Endodermal cell (in vitro differentiated cells): ENCODE measurements at regions not wholly inside any gene's neighbourhood (a gene's known extent, or its start where the extent isn't known, plus 50 kb on each side); places are given as distances from the start of the nearest gene placed in this dataset.
A peak's percentile ranks its signal among the peaks of the same experiment; 100 is the strongest.

Experiments
- DNase-seq: peaks from one replicate; pipeline ENCODE4 v3.0.0-alpha.2; 2017
- H3K27ac ChIP-seq: 2 replicates; pipeline ENCODE4 v1.5.1; 2013; ENCODE audit warnings: mild to moderate bottlenecking, low read depth, low read length, moderate library complexity
- H3K27me3 ChIP-seq: 2 replicates; pipeline ENCODE4 v1.6.1; 2013; ENCODE audit warnings: mild to moderate bottlenecking, low read length, moderate library complexity; ENCODE audit not compliant: insufficient read depth, control insufficient read depth, poor library complexity, severe bottlenecking
- H3K36me3 ChIP-seq: 2 replicates; pipeline ENCODE4 v1.7.0; 2013; ENCODE audit warnings: mild to moderate bottlenecking, low read length, moderate library complexity; ENCODE audit not compliant: control insufficient read depth, insufficient read depth
- H3K4me1 ChIP-seq: one replicate; pipeline ENCODE4 v1.7.0; 2013; ENCODE audit warnings: low read length; ENCODE audit not compliant: control insufficient read depth, insufficient read depth
- H3K4me3 ChIP-seq: 2 replicates; pipeline ENCODE4 v1.5.1; 2013; ENCODE audit warnings: mild to moderate bottlenecking, low read length, moderate library complexity
- H3K9ac ChIP-seq: 2 replicates; pipeline ENCODE4 v1.6.1; 2013; ENCODE audit warnings: mild to moderate bottlenecking, low read length, moderate library complexity; ENCODE audit not compliant: poor library complexity, severe bottlenecking; ENCODE audit errors: extremely low read depth
- H3K9me3 ChIP-seq: 2 replicates; pipeline ENCODE4 v1.6.1; 2013; ENCODE audit warnings: mild to moderate bottlenecking, low read length, moderate library complexity; ENCODE audit not compliant: control insufficient read depth
- H3K27ac Mint-ChIP-seq: 2 replicates; pipeline ENCODE4 v1.8.0; 2020; ENCODE audit warnings: mixed read lengths
- H3K27me3 Mint-ChIP-seq: 2 replicates; pipeline ENCODE4 v1.8.0; 2021; ENCODE audit warnings: mild to moderate bottlenecking, mixed read lengths; ENCODE audit not compliant: insufficient read depth
- H3K36me3 Mint-ChIP-seq: 2 replicates; pipeline ENCODE4 v1.8.0; 2020; ENCODE audit warnings: low read depth, mixed read lengths
- H3K4me1 Mint-ChIP-seq: 2 replicates; pipeline ENCODE4 v1.8.0; 2020; ENCODE audit warnings: mixed read lengths
- H3K4me3 Mint-ChIP-seq: 2 replicates; pipeline ENCODE4 v1.8.0; 2020; ENCODE audit warnings: mild to moderate bottlenecking, moderate library complexity, mixed read lengths
- H3K9me3 Mint-ChIP-seq: 2 replicates; pipeline ENCODE4 v1.8.0; 2020; ENCODE audit warnings: mild to moderate bottlenecking, mixed read lengths
- CTCF ChIP-seq: fragments of 200-600 bp; sonication (generic); conservative IDR thresholded peaks from 2 replicates; pipeline ENCODE4 v1.5.0; 2021; ENCODE audit warnings: antibody characterized with exemption, mild to moderate bottlenecking
- WGBS, 2 experiments: methylation state at CpG; one replicate each; pipeline versions ENCODE4 v1.1.5 to v1.1.7; 2013; ENCODE audit warnings: missing lambda C conversion rate in 2 of 2, mixed read lengths in 1 of 2; ENCODE audit not compliant: insufficient coverage in 1 of 2, insufficient read length in 1 of 2; 5-methylcytosine and 5-hydroxymethylcytosine counted together

GRCh38 chr5:2128686-2129355, 246.1 kb upstream of the IRX4 start:
- DNase-seq = no peak
- Mint-ChIP-seq H3K27me3 (peaks cover 15% of the 10 kb centered on the region), H3K4me1 (peaks cover 8% of the 10 kb centered on the region), H3K36me3 (no peaks in the 10 kb centered on the region), H3K27ac (no peak overlapping the region), H3K9me3 (no peaks in the 10 kb centered on the region), H3K4me3 (no peak overlapping the region)
- no peaks in the 10 kb centered on the region for H3K27me3 ChIP-seq
- WGBS, 2 experiments = 81 to 88% methylated on average over 3 to 21 of the region's 21 CpGs
- H3K36me3 ChIP-seq = no peaks in the 10 kb centered on the region
- no peak overlapping the region for H3K9ac ChIP-seq
- no peaks in the 10 kb centered on the region for H3K9me3 ChIP-seq
- peak overlapping the region; percentile 90 for H3K27ac ChIP-seq
- no peak for TF ChIP-seq CTCF
- no peaks in the 10 kb centered on the region for H3K4me1 ChIP-seq
- H3K4me3 ChIP-seq = no peak overlapping the region

- H3K27ac ChIP-seq = no peak overlapping the region
- H3K27me3 ChIP-seq = no peaks in the 10 kb centered on the region
- no peak overlapping the region for H3K4me3 ChIP-seq
- no peaks in the 10 kb centered on the region for H3K4me1 ChIP-seq
- H3K4me3 Mint-ChIP-seq = no peak overlapping the region
- H3K36me3 Mint-ChIP-seq = no peaks in the 10 kb centered on the region
- DNase-seq = no peak
- no peaks in the 10 kb centered on the region for H3K36me3 ChIP-seq
- H3K27me3 Mint-ChIP-seq = peaks cover 8% of the 10 kb centered on the region
- H3K27ac Mint-ChIP-seq = no peak overlapping the region
- peaks cover 6% of the 10 kb centered on the region for H3K9me3 Mint-ChIP-seq
- no peaks in the 10 kb centered on the region for H3K9me3 ChIP-seq
- H3K9ac ChIP-seq = no peak overlapping the region
- no peaks in the 10 kb centered on the region for H3K4me1 Mint-ChIP-seq
- WGBS, 2 experiments = 90 to 91% methylated on average over 7 to 9 of the region's 9 CpGs
- TF ChIP-seq CTCF = no peak
Measured at GRCh38 chr5:2126512-2126911, 243.8 kb upstream of the IRX4 start.

GRCh38 chr5:2125901-2126265, 243.2 kb upstream of the IRX4 start:
- Mint-ChIP-seq H3K9me3 (peaks cover 6% of the 10 kb centered on the region), H3K36me3 (no peaks in the 10 kb centered on the region), H3K27ac (no peak overlapping the region), H3K27me3 (peaks cover 8% of the 10 kb centered on the region), H3K4me1 (no peaks in the 10 kb centered on the region), H3K4me3 (no peak overlapping the region)
- 88 to 90% methylated on average over 5 to 7 of the region's 7 CpGs for WGBS, 2 experiments
- no peaks in the 10 kb centered on the region for H3K36me3 ChIP-seq
- H3K4me1 ChIP-seq = no peaks in the 10 kb centered on the region
- DNase-seq = no peak
- no peak overlapping the region for H3K4me3 ChIP-seq
- H3K27me3 ChIP-seq = no peaks in the 10 kb centered on the region
- no peak overlapping the region for H3K9ac ChIP-seq
- no peak for TF ChIP-seq CTCF
- no peaks in the 10 kb centered on the region for H3K9me3 ChIP-seq
- H3K27ac ChIP-seq = no peak overlapping the region
